EL (cell line): ENCODE measurements at regions not wholly inside any gene's neighbourhood (a gene's known extent, or its start where the extent isn't known, plus 50 kb on each side); places are given as distances from the start of the nearest gene placed in this dataset.
"Not testable (repeated sequence)": the region's sequence is repeated elsewhere in the genome, so short reads cannot be mapped to it uniquely, and the experiment has no call there.

Source experiments
- DNase-seq: peaks from one replicate; pipeline ENCODE4 v3.0.0-alpha.2; 2016

- peak; percentile 43 for DNase-seq
Measured at GRCh38 chr9:99635032-99635431, 186.7 kb upstream of the NR4A3 start.

GRCh38 chr9:99637641-99638040 is 184.0 kb upstream of the NR4A3 start:
- no peak for DNase-seq

DNA sequence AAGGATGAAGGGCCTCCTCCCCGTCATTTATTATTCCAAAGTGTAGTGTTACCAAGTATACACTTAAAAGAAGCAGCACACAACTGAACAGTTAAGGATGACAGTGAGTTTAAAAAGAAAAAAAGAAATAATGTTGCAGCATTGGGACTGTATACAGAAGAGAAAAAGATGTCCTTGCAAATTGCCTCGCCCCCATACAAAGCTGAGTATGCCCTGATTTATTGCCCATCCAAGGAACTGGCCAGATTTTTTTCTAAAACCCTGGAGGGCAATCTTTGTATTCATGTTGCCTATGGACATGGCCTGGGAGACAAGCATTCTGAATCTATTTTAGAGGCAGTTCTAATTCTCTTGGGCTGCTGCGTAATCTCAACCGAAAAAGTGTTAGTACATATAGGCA is 182.7 kb upstream of the NR4A3 start:
- no peak for DNase-seq

DNA sequence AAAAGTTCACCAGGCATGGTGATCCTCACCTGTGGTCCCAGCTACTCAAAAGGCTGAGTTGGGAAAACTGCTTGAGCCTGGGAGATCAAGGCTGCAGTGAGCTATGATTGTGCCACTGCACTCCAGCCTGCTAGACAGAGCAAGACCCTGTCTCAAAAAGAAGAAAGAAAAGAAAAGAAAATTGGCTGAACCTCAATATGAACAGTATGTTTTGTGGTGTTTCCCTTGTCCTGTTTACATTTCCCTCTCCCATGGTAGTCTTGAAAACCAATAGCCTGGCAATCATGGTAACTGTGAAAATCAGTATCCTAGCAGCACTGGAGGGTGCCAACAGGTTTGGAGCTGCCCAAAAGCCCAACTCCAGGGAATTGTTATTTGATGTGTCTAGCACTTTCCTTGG is 174.1 kb upstream of the NR4A3 start:
- DNase-seq, result no peak

GRCh38 chr9:99650187-99650874 is 171.4 kb upstream of the NR4A3 start:
- no peak for DNase-seq

GRCh38 chr9:99660191-99660636 is 161.5 kb upstream of the NR4A3 start:
- DNase-seq, result no peak

GRCh38 chr9:99663297-99663696 is 158.4 kb upstream of the NR4A3 start:
- DNase-seq, result no peak

GRCh38 chr9:99663856-99664255 is 157.8 kb upstream of the NR4A3 start:
- no peak for DNase-seq

DNA sequence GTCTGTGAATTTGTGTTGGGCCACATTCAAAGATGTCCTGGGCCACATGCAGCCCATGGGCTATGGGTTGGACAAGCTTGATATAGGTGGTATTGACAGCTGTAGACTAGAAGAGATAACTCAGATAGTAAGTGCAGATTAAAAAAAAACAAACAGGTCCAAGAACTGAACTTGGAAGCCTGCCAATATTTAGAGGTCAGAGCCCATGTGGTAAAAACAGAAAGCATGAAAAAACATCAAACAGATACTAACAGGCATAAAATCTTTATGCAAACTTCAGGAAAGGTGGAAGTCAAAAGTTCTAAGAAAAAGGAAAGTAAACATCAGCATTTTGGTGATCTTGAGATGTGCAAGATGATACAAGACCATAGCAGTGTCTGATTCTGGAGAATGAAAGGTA is 155.1 kb upstream of the NR4A3 start:
- peak; percentile 1 for DNase-seq

- not testable (repeated sequence) for DNase-seq
Measured at GRCh38 chr9:99670886-99671285, 150.8 kb upstream of the NR4A3 start.

DNA sequence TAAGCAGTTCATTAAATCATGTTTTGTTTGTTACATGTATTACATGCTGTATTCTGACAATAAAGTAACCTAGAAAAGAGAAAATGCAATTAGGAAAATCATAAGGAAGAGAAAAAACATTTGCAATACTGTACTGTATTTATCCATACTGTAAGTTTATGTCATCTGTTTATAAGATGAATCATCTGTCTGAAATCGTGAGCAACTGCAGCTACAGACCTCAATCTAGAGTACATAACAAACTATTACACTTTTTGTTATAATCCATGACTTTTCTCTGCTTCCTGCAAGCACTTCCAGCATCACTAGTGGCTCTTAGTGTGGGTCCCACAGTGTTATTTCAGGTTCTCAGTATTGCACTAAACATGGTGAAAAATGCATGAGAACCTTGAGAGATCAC is 144.4 kb upstream of the NR4A3 start:
- DNase-seq, result peak; percentile 34

- DNase-seq, result no peak
Measured at GRCh38 chr9:99678566-99678965, 143.1 kb upstream of the NR4A3 start.

DNA sequence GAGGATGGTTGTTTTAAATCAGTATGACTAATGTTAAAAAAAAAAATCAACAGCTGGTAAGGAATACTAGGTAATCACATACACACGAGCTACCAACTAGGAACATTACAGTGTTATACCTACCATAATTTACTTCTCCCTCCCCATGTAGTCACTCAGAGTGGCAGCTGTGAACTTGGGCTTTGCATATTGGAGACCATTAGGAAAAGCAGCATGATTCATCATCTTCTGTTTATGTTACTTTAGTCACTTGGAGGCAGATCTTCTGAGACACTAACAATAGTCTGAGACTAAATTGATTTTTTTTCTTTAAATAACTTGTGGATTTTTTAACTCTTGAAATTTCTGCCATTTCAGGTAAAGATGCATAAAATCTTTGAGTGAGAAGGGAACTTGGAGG is 141.5 kb upstream of the NR4A3 start:
- peak; percentile 49 for DNase-seq

DNA sequence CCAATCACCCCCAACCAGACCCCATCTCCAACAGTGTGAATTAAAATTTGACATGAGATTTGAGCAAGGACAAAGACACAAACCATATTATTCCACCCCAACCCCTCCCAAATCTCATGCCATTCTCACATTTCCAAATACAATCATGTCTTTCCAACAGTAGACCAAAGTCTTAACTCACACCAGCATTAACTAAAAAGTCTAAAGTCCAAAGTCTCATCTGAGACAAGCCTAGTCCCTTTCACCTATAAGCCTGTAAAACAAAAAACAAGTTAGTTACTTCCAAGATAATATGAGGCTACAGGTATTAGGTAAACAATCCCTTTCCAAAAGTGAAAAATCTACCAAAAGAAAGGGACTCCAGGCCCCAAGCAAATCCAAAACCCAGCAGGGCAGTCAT is 140.6 kb upstream of the NR4A3 start:
- no peak for DNase-seq

DNA sequence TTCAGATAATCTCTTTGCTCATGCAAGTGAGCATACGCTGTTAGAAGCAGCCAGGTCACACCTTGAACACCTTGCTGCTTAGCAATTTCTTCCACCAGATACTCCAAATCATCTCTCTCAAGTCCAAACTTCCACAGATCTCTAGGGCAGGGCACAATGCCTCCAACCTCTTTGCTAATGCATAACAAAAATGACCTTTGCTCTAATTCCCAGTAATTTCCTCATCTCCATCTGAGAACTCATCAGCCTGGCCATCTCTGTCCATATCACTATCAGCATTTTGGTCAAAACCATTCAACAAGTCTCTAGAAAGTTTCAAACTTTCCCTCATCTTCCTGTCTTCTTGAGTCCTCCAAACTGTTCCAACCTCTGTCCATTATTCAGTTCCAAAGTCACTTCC is 139.3 kb upstream of the NR4A3 start:
- DNase-seq, result no peak

GRCh38 chr9:99682870-99683269 is 138.8 kb upstream of the NR4A3 start:
- no peak for DNase-seq

DNA sequence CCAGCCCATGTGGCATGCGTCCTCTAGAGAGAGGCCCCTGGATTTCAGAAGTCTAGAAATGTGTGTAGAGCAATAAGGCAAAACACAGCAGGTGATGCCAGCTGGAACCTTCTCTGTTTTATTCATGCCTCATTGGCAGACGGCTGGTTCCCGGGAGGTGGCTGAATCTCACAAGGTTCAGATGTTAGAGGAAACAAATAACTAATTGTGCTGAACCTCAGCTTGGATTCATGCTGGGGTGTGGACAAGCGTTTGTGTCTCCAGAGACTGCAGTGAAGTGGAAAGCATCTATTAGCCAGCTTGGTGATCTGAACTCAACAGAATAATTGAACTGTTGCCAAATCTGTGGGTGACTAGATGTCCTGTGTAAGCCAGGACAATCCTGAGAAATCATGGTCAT is 131.1 kb upstream of the NR4A3 start:
- no peak for DNase-seq

- DNase-seq, result no peak
Measured at GRCh38 chr9:99693888-99694287, 127.8 kb upstream of the NR4A3 start.

DNA sequence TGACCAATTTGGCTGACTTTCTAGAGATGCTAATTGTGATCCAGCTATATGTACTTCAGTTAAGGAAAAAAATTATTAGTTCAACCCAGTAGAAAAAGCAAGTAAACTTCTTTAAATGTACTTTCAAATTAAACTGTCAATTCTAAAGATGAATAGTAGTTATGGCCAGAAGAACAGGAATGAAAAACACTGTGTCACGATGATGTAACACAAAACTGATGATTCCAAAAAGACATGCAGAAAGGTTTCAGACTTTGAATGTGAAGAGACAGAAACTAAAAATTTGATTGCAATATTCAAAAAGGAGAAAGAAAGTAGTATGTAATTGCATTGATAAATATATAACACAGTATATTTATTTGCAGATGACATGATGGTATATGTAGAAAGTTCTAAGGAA is 127.3 kb upstream of the NR4A3 start:
- no peak for DNase-seq

- DNase-seq, result no peak
Measured at GRCh38 chr9:99699396-99699795, 122.3 kb upstream of the NR4A3 start.

DNA sequence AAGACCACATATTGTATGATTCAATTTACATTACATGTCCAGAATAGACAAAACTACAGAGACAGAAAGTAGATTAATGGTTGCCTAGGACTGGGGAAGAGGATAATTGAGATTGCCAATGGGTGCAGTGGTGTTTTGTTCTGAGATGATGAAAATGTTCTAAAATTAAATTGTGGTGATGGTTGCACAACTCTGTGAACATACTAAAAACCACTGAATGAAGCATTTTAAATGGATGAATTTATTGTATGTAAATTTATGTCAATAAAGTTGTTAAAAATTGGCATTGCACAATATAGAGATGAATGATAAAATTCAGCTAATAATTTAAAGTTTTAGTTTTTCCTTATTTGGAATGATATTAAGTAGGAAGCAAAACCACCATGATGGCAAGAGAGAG is 109.5 kb upstream of the NR4A3 start:
- no peak for DNase-seq

GRCh38 chr9:99713838-99714306 is 107.8 kb upstream of the NR4A3 start:
- DNase-seq, result no peak

GRCh38 chr9:99718631-99719030 is 103.1 kb upstream of the NR4A3 start:
- DNase-seq, result no peak

- peak; percentile 23 for DNase-seq
Measured at GRCh38 chr9:99720455-99721050, 101.1 kb upstream of the NR4A3 start.

DNA sequence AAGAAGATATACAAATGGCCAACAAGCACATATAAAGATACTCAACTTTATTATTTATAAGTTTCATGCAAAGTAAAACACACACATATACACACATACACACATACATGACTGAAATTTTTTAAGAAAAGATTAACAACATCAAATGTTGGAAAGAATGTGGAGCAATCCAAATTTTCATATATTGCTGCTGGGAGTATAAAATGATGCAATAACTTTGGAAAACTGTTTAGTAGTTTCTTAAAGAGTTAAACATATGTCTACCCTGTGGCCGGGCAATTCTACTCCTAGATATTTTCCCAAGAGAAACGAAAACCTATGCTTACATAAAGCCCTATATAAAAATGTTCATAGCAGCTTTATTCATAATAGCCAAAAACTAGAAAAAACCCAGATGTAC is 99.8 kb upstream of the NR4A3 start:
- DNase-seq, result no peak
